T-cell (primary cell): ENCODE measurements at regions not wholly inside any gene's neighbourhood (a gene's known extent, or its start where the extent isn't known, plus 50 kb on each side); places are given as distances from the start of the nearest gene placed in this dataset.

Source experiments
- ATAC-seq, 4 experiments: fragments of 200-7000 bp in 3 of 4; fragments of 150-1000 bp in 1 of 4; cut with Tn5 transposase; replicated peaks in 1 of 4; 1 replicate in 3 of 4; 2 replicates in 1 of 4; pipeline ENCODE4 v1.10.0; 2021; ENCODE audit warnings: moderate library complexity in 3 of 4, mild to moderate bottlenecking in 2 of 4, moderate number of reproducible peaks in 1 of 4
- CTCF ChIA-PET, 2 donors: fragments of 300-600 bp; sonication (Branson Sonifier 250); formaldehyde crosslinking; loops; one replicate each; lab custom pipeline; 2022; ENCODE audit warnings: antibody characterized with exemption in 2 of 2; lab: Charles Lee
- POLR2A ChIA-PET, 2 donors: fragments of 300-600 bp; sonication (Branson Sonifier 250); formaldehyde crosslinking; loops; one replicate each; lab custom pipeline; 2022; ENCODE audit warnings: antibody characterized with exemption in 2 of 2; lab: Charles Lee
- DNase-seq, 35 experiments: peaks; one replicate each; pipeline versions ENCODE4 v3.0.0 to v3.0.0-alpha.2; 2013 to 2023
- H3K27ac ChIP-seq: one replicate; pipeline ENCODE4 v1.5.1; 2013; ENCODE audit warnings: low read length
- H3K27me3 ChIP-seq, 2 experiments: replicated peaks in 1 of 2; 1 replicate in 1 of 2; 2 replicates in 1 of 2; pipeline versions ENCODE4 v1.6.1 to v1.7.0; 2013; ENCODE audit warnings: low read length in 1 of 2, mixed read lengths in 1 of 2; ENCODE audit not compliant: control insufficient read depth in 2 of 2, insufficient read depth in 2 of 2; ENCODE audit errors: extremely low read depth in 1 of 2
- H3K36me3 ChIP-seq, 2 donors: 1 replicate in 1 of 2; 2 replicates in 1 of 2; pipeline versions ENCODE4 v1.6.1 to v1.7.0; 2013; ENCODE audit warnings: low read length in 1 of 2; ENCODE audit not compliant: control insufficient read depth in 2 of 2, insufficient read depth in 1 of 2; ENCODE audit errors: extremely low read depth in 1 of 2
- H3K4me1 ChIP-seq, 2 experiments: 1 replicate in 1 of 2; 2 replicates in 1 of 2; pipeline versions ENCODE4 v1.6.1 to v1.7.0; 2013; ENCODE audit warnings: low read length in 2 of 2, mixed read lengths in 1 of 2; ENCODE audit not compliant: insufficient read depth in 2 of 2, control insufficient read depth in 1 of 2; ENCODE audit errors: extremely low read depth in 1 of 2
- H3K4me3 ChIP-seq, 2 donors: 1 replicate in 1 of 2; 2 replicates in 1 of 2; pipeline versions ENCODE4 v1.5.1 to v1.7.0; 2013; ENCODE audit warnings: mild to moderate bottlenecking in 2 of 2, low read length in 1 of 2, moderate library complexity in 1 of 2; ENCODE audit not compliant: control insufficient read depth in 1 of 2; ENCODE audit errors: extremely low read depth in 1 of 2
- H3K9me3 ChIP-seq: 2 replicates; pipeline ENCODE4 v1.7.0; 2013
- H3K27ac Mint-ChIP-seq, 2 donors: one replicate each; pipeline ENCODE4 v1.8.0; 2020 to 2021; ENCODE audit warnings: mild to moderate bottlenecking in 2 of 2, mixed read lengths in 2 of 2
- H3K27me3 Mint-ChIP-seq, 2 donors: one replicate each; pipeline ENCODE4 v1.8.0; 2021 to 2022; ENCODE audit warnings: mixed read lengths in 2 of 2
- H3K36me3 Mint-ChIP-seq: one replicate; pipeline ENCODE4 v1.8.0; 2021; ENCODE audit warnings: mixed read lengths
- H3K4me1 Mint-ChIP-seq, 3 donors: one replicate each; pipeline ENCODE4 v1.8.0; 2020 to 2022; ENCODE audit warnings: mixed read lengths in 3 of 3, mild to moderate bottlenecking in 1 of 3
- H3K4me3 Mint-ChIP-seq, 3 donors: one replicate each; pipeline ENCODE4 v1.8.0; 2020 to 2022; ENCODE audit warnings: mild to moderate bottlenecking in 3 of 3, mixed read lengths in 3 of 3, moderate library complexity in 3 of 3
- H3K9me3 Mint-ChIP-seq, 3 donors: one replicate each; pipeline ENCODE4 v1.8.0; 2020 to 2022; ENCODE audit warnings: mixed read lengths in 3 of 3
- WGBS: methylation state at CpG from one replicate; pipeline ENCODE4 v1.1.5; 2013; ENCODE audit warnings: missing lambda C conversion rate; ENCODE audit not compliant: insufficient coverage; 5-methylcytosine and 5-hydroxymethylcytosine counted together

- H3K36me3 ChIP-seq = no peaks in the 10 kb centered on the region
- CTCF ChIA-PET = interaction anchor here (1.0 to 4.6 kb wide), 3 partner anchors 19 to 422 kb away, joined by 3 to 28 read pairs (median 3); no protein-coding TSS in a partner anchor
- no peak overlapping the region for H3K27ac Mint-ChIP-seq
- no peak overlapping the region for H3K4me3 ChIP-seq
- DNase-seq = no peak
- H3K27me3 Mint-ChIP-seq = peaks cover 35 to 45% of the 10 kb centered on the region in 2 donors
- POLR2A ChIA-PET = no interaction called here
- peaks cover 0 to 4% of the 10 kb centered on the region in 2 experiments for H3K4me1 ChIP-seq
- H3K9me3 ChIP-seq = no peaks in the 10 kb centered on the region
- peaks cover 4 to 7% (median 5%) of the 10 kb centered on the region in 3 donors for H3K4me1 Mint-ChIP-seq
- WGBS = no CpG with 5 or more reads among the region's 2 CpGs
- ATAC-seq = no peak
- no peak overlapping the region for H3K4me3 Mint-ChIP-seq
- no peak overlapping the region for H3K27ac ChIP-seq
- H3K9me3 Mint-ChIP-seq = no peaks in the 10 kb centered on the region
- H3K27me3 ChIP-seq = peaks cover 7 to 33% of the 10 kb centered on the region in 2 experiments
- no peaks in the 10 kb centered on the region for H3K36me3 Mint-ChIP-seq
Observed at GRCh38 chr14:25132094-25132493, 82.1 kb upstream of the STXBP6 start.

GRCh38 chr14:25122843-25123242 is 72.9 kb upstream of the STXBP6 start:
- H3K27ac ChIP-seq = no peak overlapping the region
- H3K4me1 ChIP-seq = no peaks in the 10 kb centered on the region
- H3K9me3 ChIP-seq = no peaks in the 10 kb centered on the region
- ChIA-PET POLR2A (interaction anchor here in 1 of 2 donors (0.6 kb wide), 1 partner anchor 114 kb away, joined by 7 read pairs; no protein-coding TSS in a partner anchor), CTCF (interaction anchor here in 1 of 2 donors (0.7 kb wide), 1 partner anchor 338 kb away, joined by 4 read pairs; no protein-coding TSS in a partner anchor)
- H3K27me3 ChIP-seq = no peaks in the 10 kb centered on the region
- ATAC-seq = no peak
- Mint-ChIP-seq H3K36me3 (no peaks in the 10 kb centered on the region), H3K4me1 (no peaks in the 10 kb centered on the region), H3K9me3 (no peaks in the 10 kb centered on the region), H3K4me3 (no peak overlapping the region), H3K27ac (no peak overlapping the region), H3K27me3 (peaks cover 2 to 10% of the 10 kb centered on the region in 2 donors)
- WGBS = 45% methylated on average over 2 of the region's 3 CpGs
- H3K4me3 ChIP-seq = no peak overlapping the region
- DNase-seq = no peak
- no peaks in the 10 kb centered on the region for H3K36me3 ChIP-seq

DNA sequence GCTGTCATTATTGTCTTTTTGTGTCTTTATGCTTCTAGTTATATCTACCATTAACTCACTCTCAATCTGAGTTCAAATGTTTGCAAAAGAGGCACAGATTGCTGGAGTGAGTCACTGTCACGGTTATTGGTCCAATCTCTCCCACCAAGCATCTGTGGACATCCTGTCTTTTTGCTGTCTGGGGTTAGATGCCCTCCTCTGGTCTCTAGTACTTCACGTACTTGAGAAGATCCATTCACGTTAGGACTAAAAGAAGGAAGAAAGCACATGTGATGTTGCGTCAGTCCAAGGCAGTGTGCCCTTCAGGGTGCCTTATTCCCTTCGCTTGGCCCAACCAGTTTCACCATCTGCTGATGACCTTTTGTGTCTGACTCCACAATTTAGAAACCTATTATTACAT is 72.3 kb upstream of the STXBP6 start:
- H3K4me1 Mint-ChIP-seq = no peaks in the 10 kb centered on the region
- no peaks in the 10 kb centered on the region for H3K36me3 Mint-ChIP-seq
- no peak overlapping the region for H3K27ac Mint-ChIP-seq
- no peak overlapping the region for H3K4me3 ChIP-seq
- no peak overlapping the region for H3K27ac ChIP-seq
- WGBS = 83% methylated on average over 2 of the region's 5 CpGs
- no peaks in the 10 kb centered on the region for H3K27me3 ChIP-seq
- ATAC-seq (no peak), DNase-seq (no peak)
- H3K4me1 ChIP-seq = no peaks in the 10 kb centered on the region
- H3K9me3 Mint-ChIP-seq = no peaks in the 10 kb centered on the region
- H3K4me3 Mint-ChIP-seq = no peak overlapping the region
- POLR2A ChIA-PET = no interaction called here
- H3K36me3 ChIP-seq = no peaks in the 10 kb centered on the region
- H3K27me3 Mint-ChIP-seq = peaks cover 2 to 10% of the 10 kb centered on the region in 2 donors
- CTCF ChIA-PET = no interaction called here
- no peaks in the 10 kb centered on the region for H3K9me3 ChIP-seq

GRCh38 chr14:25121337-25122129 is 71.6 kb upstream of the STXBP6 start:
- H3K27me3 ChIP-seq = no peaks in the 10 kb centered on the region
- Mint-ChIP-seq H3K36me3 (no peaks in the 10 kb centered on the region), H3K4me1 (no peaks in the 10 kb centered on the region), H3K4me3 (no peak overlapping the region), H3K9me3 (no peaks in the 10 kb centered on the region), H3K27me3 (peaks cover 2 to 10% of the 10 kb centered on the region in 2 donors), H3K27ac (no peak overlapping the region)
- H3K9me3 ChIP-seq = no peaks in the 10 kb centered on the region
- ChIA-PET POLR2A (no interaction called here), CTCF (no interaction called here)
- ATAC-seq (no peak), DNase-seq (no peak)
- H3K4me3 ChIP-seq = no peak overlapping the region
- 67% methylated on average over 2 of the region's 3 CpGs for WGBS
- no peaks in the 10 kb centered on the region for H3K36me3 ChIP-seq
- H3K27ac ChIP-seq = no peak overlapping the region
- H3K4me1 ChIP-seq = no peaks in the 10 kb centered on the region

DNA sequence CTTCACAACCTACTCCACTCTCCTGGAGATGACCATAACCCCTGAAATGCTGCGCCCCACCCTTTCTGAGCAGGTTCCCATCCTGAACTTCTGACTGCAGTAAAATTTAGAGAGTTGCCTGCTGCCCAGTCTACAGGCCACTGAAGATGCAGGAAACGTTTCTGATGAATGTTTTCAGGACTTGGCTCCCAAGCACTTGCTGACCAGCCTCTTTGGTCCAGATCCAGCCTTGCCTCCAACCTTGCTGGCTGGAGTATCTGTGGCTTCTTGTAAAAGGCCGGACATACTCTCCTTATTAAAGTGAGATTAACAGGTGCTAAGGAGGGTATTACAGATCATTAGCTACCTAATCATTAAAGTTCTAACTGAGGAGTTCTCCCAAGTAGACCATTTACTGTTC is 70.3 kb upstream of the STXBP6 start:
- Mint-ChIP-seq H3K36me3 (no peaks in the 10 kb centered on the region), H3K4me1 (no peaks in the 10 kb centered on the region), H3K27me3 (peaks cover 4 to 13% of the 10 kb centered on the region in 2 donors), H3K4me3 (no peak overlapping the region), H3K9me3 (no peaks in the 10 kb centered on the region), H3K27ac (no peak overlapping the region)
- Histone ChIP-seq H3K27me3 (no peaks in the 10 kb centered on the region), H3K36me3 (no peaks in the 10 kb centered on the region), H3K9me3 (no peaks in the 10 kb centered on the region), H3K4me1 (no peaks in the 10 kb centered on the region), H3K27ac (no peak overlapping the region), H3K4me3 (no peak overlapping the region)
- ATAC-seq = no peak
- 60% methylated on average over 2 of the region's 3 CpGs for WGBS
- ChIA-PET CTCF (no interaction called here), POLR2A (no interaction called here)
- no peak for DNase-seq

- Histone ChIP-seq H3K9me3 (no peaks in the 10 kb centered on the region), H3K27me3 (no peaks in the 10 kb centered on the region), H3K4me1 (no peaks in the 10 kb centered on the region), H3K27ac (no peak overlapping the region), H3K4me3 (no peak overlapping the region), H3K36me3 (no peaks in the 10 kb centered on the region)
- ATAC-seq = no peak
- no peaks in the 10 kb centered on the region for H3K4me1 Mint-ChIP-seq
- H3K27me3 Mint-ChIP-seq = peaks cover 10 to 19% of the 10 kb centered on the region in 2 donors
- no peak for DNase-seq
- ChIA-PET CTCF (interaction anchor here in 1 of 2 donors (0.8 kb wide), 1 partner anchor 455 kb away, joined by 4 read pairs; no protein-coding TSS in a partner anchor), POLR2A (no interaction called here)
- H3K27ac Mint-ChIP-seq = no peak overlapping the region
- peaks cover 0 to 4% (median 2%) of the 10 kb centered on the region in 3 donors for H3K9me3 Mint-ChIP-seq
- no peaks in the 10 kb centered on the region for H3K36me3 Mint-ChIP-seq
- WGBS = no CpG with 5 or more reads among the region's 2 CpGs
- no peak overlapping the region for H3K4me3 Mint-ChIP-seq
Observed at GRCh38 chr14:25118671-25119070, 68.7 kb upstream of the STXBP6 start.
